GM19099 (cell line): ENCODE measurements at regions not wholly inside any gene's neighbourhood (a gene's known extent, or its start where the extent isn't known, plus 50 kb on each side); places are given as distances from the start of the nearest gene placed in this dataset.

Source experiments
- POLR2A ChIP-seq: IDR thresholded peaks from 3 replicates; pipeline ENCODE4 v1.6.1; 2011; ENCODE audit warnings: low read depth; ENCODE audit not compliant: insufficient read length; ENCODE audit errors: extremely low read depth

- TF ChIP-seq POLR2A = no peak
These were observed 50.1 kb upstream of the STK38L start for GRCh38 chr12:27193854-27194544.
